ENCODE measurements at regions not wholly inside any gene's neighbourhood (a gene's known extent, or its start where the extent isn't known, plus 50 kb on each side); places are given as distances from the start of the nearest gene placed in this dataset.
"Not testable (repeated sequence)": the region's sequence is repeated elsewhere in the genome, so short reads cannot be mapped to it uniquely, and the experiment has no call there.

DNA sequence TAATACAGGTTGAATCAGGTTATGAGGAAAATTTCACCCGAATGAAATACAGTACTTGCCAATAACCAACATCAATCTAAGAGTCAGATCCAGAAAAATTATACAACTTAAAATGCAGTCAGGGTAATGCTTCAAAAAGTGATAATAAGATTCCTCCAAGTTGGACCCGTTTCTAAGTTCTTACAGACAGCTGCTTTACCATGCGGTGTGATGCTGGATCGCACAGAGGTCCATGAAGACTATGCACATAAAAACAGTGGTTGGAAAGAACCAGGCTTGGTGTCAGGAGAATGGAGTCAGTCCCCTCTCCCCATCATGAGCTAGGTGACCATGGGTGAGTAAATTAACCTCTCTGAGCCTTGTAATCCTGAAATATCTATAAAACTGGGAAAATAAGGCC, 261.3 kb downstream of the QDPR start:
- FAIRE-seq = no peak
- DNase-seq (ENCODE audit: insufficient read length, low spot score) = no peak
- no peak for TF ChIP-seq POLR2A (IDR thresholded peaks at IDR 0.05; ENCODE audit: low read depth, low read length)
- TF ChIP-seq TAF1 (IDR thresholded peaks at IDR 0.05; ENCODE audit: low read depth, low read length) = no peak
- no peak for TF ChIP-seq POU2F2 (IDR thresholded peaks at IDR 0.05; ENCODE audit: low read depth, low read length)

DNA sequence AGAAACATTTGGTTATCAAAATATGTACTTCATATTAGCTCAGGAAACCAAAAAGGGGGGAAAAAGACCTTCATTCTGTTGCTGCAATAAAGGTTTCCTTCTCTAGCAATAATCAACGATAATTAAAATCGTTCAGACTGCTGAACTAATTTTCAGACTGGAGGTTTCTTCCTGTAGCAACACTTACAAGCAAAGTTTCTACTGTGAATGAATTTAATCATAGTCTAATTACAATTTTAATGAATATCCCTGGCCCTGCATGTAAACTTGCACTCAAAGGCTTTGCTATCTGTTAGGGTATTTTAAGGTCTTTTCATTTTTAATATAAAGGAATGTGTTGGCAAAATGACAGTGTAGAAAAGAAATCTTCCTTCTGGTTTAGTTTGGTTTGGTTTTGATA, 265.2 kb downstream of the QDPR start:
- FAIRE-seq (no peak), DNase-seq (ENCODE audit: insufficient read length, low spot score) (no peak)
- TF ChIP-seq POLR2AphosphoS5 (IDR thresholded peaks at IDR 0.05; ENCODE audit: low read depth, low read length) (no peak), PAX5 (IDR thresholded peaks at IDR 0.05; ENCODE audit: insufficient read depth, low read length, severe bottlenecking) (no peak), POLR2A (IDR thresholded peaks at IDR 0.05; ENCODE audit: low read depth, low read length) (no peak), SPI1 (IDR thresholded peaks at IDR 0.05; ENCODE audit: low read depth, low read length) (no peak), TAF1 (IDR thresholded peaks at IDR 0.05; ENCODE audit: low read depth, low read length) (no peak), POU2F2 (IDR thresholded peaks at IDR 0.05; ENCODE audit: low read depth, low read length) (no peak)

DNA sequence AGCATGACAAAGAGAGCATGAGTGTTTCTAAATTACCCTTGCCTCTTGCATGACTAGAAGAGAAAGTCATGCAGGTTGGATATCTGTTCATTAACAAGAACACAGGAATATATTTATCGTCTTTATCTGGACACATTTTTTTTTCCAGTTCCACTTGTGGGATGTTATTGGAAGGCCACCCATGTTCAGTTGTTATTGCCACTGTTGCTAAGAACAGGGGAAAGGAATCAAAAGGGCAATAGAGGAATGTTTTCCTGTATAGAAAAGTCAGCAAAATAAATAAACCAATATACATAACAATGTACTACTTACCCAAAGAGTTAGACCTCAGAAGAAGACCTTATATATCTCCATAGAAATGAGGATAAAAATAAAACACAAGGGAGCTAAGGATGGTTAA, 270.1 kb downstream of the QDPR start:
- no peak for FAIRE-seq
- no peak for TF ChIP-seq PAX5 (IDR thresholded peaks at IDR 0.05; ENCODE audit: insufficient read depth, low read length, severe bottlenecking)
- TF ChIP-seq SPI1 (IDR thresholded peaks at IDR 0.05; ENCODE audit: low read depth, low read length) = no peak
- no peak for TF ChIP-seq POU2F2 (IDR thresholded peaks at IDR 0.05; ENCODE audit: low read depth, low read length)
- TF ChIP-seq POLR2A (IDR thresholded peaks at IDR 0.05; ENCODE audit: low read depth, low read length) = no peak
- no peak for TF ChIP-seq POLR2AphosphoS5 (IDR thresholded peaks at IDR 0.05; ENCODE audit: low read depth, low read length)
- no peak for TF ChIP-seq TAF1 (IDR thresholded peaks at IDR 0.05; ENCODE audit: low read depth, low read length)
- DNase-seq (ENCODE audit: insufficient read length, low spot score) = no peak

- DNase-seq (ENCODE audit: insufficient read length, low spot score) (no peak), FAIRE-seq (no peak)
- TF ChIP-seq SPI1 (IDR thresholded peaks at IDR 0.05; ENCODE audit: low read depth, low read length) = no peak
- TF ChIP-seq POLR2A (IDR thresholded peaks at IDR 0.05; ENCODE audit: low read depth, low read length) = no peak
- TF ChIP-seq POLR2AphosphoS5 (IDR thresholded peaks at IDR 0.05; ENCODE audit: low read depth, low read length) = no peak
- TF ChIP-seq TAF1 (IDR thresholded peaks at IDR 0.05; ENCODE audit: low read depth, low read length) = no peak
- no peak for TF ChIP-seq POU2F2 (IDR thresholded peaks at IDR 0.05; ENCODE audit: low read depth, low read length)
- no peak for TF ChIP-seq PAX5 (IDR thresholded peaks at IDR 0.05; ENCODE audit: insufficient read depth, low read length, severe bottlenecking)
Measured at GRCh38 chr4:17238633-17239032, 273.3 kb downstream of the QDPR start.

DNA sequence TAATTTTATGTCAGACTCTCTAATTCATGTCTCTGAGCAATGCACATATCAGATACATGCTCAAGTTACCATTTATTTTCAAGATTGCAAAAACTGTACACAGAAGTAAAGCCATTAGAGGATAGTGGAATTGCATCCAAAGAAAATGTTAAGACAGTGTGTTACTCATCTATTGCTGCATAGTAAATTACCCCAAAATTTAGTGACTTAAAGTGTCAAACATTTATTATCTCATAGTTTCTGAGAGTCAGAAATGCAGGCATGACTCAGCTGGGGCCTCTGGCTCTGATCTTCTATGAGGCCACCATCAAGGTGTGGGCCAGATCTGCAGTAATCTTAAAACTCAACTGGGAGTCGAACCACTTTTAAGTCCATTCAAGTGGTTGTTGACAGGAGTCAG, 275.2 kb downstream of the QDPR start:
- TF ChIP-seq PAX5 (IDR thresholded peaks at IDR 0.05; ENCODE audit: insufficient read depth, low read length, severe bottlenecking) (no peak), POLR2AphosphoS5 (IDR thresholded peaks at IDR 0.05; ENCODE audit: low read depth, low read length) (no peak), POU2F2 (IDR thresholded peaks at IDR 0.05; ENCODE audit: low read depth, low read length) (no peak), TAF1 (IDR thresholded peaks at IDR 0.05; ENCODE audit: low read depth, low read length) (no peak), SPI1 (IDR thresholded peaks at IDR 0.05; ENCODE audit: low read depth, low read length) (no peak), POLR2A (IDR thresholded peaks at IDR 0.05; ENCODE audit: low read depth, low read length) (no peak)
- FAIRE-seq (no peak), DNase-seq (ENCODE audit: insufficient read length, low spot score) (no peak)

- TF ChIP-seq POU2F2 (IDR thresholded peaks at IDR 0.05; ENCODE audit: low read depth, low read length) (no peak), POLR2AphosphoS5 (IDR thresholded peaks at IDR 0.05; ENCODE audit: low read depth, low read length) (no peak)
- no peak for DNase-seq (ENCODE audit: insufficient read length, low spot score)
- FAIRE-seq = no peak
Measured at GRCh38 chr4:17234678-17235077, 277.2 kb downstream of the QDPR start.

DNA sequence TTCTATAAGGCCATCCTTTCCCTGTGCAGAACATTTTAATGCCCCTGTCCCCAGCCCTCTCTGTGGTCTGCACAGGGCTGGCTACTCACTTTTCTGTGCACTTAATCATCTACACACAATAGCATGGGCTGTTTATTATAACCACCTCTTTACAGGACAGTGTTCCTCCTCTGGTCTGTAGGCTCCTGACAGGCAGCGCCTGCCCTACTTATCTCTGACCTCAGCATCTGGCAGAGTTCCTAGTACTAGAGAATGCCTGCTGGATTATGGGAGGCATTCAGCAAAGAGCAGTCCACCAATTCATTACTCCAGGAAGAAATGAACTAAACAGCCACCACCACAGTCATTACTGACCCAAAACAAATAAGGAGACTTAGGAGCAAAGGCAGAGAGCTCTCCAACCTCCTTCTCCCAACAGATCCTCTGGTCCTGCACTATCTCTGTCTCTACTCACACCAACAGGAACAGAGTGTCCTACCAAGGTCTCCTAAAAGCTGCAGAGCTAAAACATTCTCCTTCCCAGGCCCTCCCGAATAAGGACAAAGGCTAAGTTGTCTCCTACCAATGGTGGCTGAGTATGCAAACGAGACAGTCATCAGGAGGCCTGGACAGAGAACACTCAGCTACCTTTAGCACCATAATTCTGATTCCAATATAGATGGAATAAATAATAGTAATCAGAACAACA, 279.2 kb downstream of the QDPR start:
- TF ChIP-seq TAF1 (IDR thresholded peaks at IDR 0.05; ENCODE audit: low read depth, low read length) (no peak), POLR2A (IDR thresholded peaks at IDR 0.05; ENCODE audit: low read depth, low read length) (no peak), POU2F2 (IDR thresholded peaks at IDR 0.05; ENCODE audit: low read depth, low read length) (no peak), SPI1 (IDR thresholded peaks at IDR 0.05; ENCODE audit: low read depth, low read length) (no peak), PAX5 (IDR thresholded peaks at IDR 0.05; ENCODE audit: insufficient read depth, low read length, severe bottlenecking) (no peak), POLR2AphosphoS5 (IDR thresholded peaks at IDR 0.05; ENCODE audit: low read depth, low read length) (no peak)
- FAIRE-seq = no peak
- no peak for DNase-seq (ENCODE audit: insufficient read length, low spot score)

DNA sequence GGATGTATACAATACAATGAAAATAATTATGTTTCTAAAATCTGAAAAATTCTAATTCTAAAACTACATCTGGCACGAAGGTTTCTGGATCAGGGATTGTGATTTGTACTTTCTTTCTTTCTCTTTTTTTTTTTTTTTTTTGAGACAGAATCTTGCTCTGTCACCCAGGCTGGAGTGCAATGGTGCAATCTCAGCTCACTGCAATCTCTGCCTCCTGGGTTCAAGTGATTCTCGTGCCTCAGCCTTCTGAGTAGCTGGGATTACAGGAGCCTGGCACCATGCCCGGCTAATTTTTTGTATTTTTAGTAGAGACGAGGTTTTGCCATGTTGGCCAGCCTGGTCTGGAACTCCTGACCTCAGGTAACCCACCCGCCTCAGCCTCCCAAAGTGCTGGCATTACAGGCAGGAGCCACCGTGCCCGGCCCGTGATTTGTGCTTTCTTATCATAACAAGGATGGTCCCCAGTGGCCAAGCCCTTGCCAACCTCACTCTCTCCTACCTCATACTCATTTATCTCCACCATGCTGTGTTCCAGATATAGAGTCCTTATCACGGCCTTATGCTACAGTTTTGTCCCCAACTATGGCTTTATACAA, 279.9 kb downstream of the QDPR start:
- not testable (repeated sequence) for FAIRE-seq; DNase-seq (ENCODE audit: insufficient read length, low spot score)

DNA sequence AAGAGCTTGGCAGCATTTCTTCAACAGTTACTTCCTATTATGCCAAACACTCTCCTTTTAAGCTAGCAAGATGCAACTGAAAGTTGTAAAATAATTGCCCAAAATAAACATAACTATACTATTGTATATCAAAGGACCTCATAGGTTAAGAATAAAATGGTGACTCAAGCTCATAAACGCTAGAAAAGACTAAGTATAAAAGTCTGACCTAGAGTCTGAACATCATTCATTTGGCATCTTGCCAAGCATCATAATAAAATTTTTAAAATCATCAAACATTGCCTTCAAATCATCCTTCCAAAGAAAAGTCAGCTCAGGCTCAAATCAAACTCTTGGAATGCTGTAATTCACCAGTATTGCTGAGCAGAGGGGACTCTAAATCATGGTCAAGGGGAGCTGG, 281.2 kb downstream of the QDPR start:
- DNase-seq (ENCODE audit: insufficient read length, low spot score) (no peak), FAIRE-seq (no peak)
- no peak for TF ChIP-seq TAF1 (IDR thresholded peaks at IDR 0.05; ENCODE audit: low read depth, low read length)
- no peak for TF ChIP-seq PAX5 (IDR thresholded peaks at IDR 0.05; ENCODE audit: insufficient read depth, low read length, severe bottlenecking)
- TF ChIP-seq SPI1 (IDR thresholded peaks at IDR 0.05; ENCODE audit: low read depth, low read length) = no peak
- no peak for TF ChIP-seq POLR2A (IDR thresholded peaks at IDR 0.05; ENCODE audit: low read depth, low read length)
- TF ChIP-seq POU2F2 (IDR thresholded peaks at IDR 0.05; ENCODE audit: low read depth, low read length) = no peak
- no peak for TF ChIP-seq POLR2AphosphoS5 (IDR thresholded peaks at IDR 0.05; ENCODE audit: low read depth, low read length)

- TF ChIP-seq POLR2A (IDR thresholded peaks at IDR 0.05; ENCODE audit: low read depth, low read length) (no peak), SPI1 (IDR thresholded peaks at IDR 0.05; ENCODE audit: low read depth, low read length) (no peak), TAF1 (IDR thresholded peaks at IDR 0.05; ENCODE audit: low read depth, low read length) (no peak), PAX5 (IDR thresholded peaks at IDR 0.05; ENCODE audit: insufficient read depth, low read length, severe bottlenecking) (no peak), POU2F2 (IDR thresholded peaks at IDR 0.05; ENCODE audit: low read depth, low read length) (no peak), POLR2AphosphoS5 (IDR thresholded peaks at IDR 0.05; ENCODE audit: low read depth, low read length) (no peak)
- no peak for FAIRE-seq
- DNase-seq (ENCODE audit: insufficient read length, low spot score) = no peak
Measured at GRCh38 chr4:17220816-17221215, 291.1 kb downstream of the QDPR start.
